CD4-positive, CD25-positive, alpha-beta regulatory T cell (primary cell): ENCODE measurements at regions not wholly inside any gene's neighbourhood (a gene's known extent, or its start where the extent isn't known, plus 50 kb on each side); places are given as distances from the start of the nearest gene placed in this dataset.

Source experiments
- ATAC-seq, 2 donors: fragments of 150-1000 bp; cut with Tn5 transposase; one replicate each; pipeline ENCODE4 v1.10.0; 2021; ENCODE audit warnings: low read depth in 2 of 2, moderate number of reproducible peaks in 2 of 2, moderate library complexity in 1 of 2
- DNase-seq, 3 donors: peaks; one replicate each; pipeline versions ENCODE4 v3.0.0 to v3.0.0-alpha.2; 2012 to 2022; ENCODE audit warnings: mixed read lengths in 1 of 3
- H3K27ac ChIP-seq: one replicate; pipeline ENCODE4 v1.7.0; 2013; ENCODE audit warnings: mild to moderate bottlenecking, low read length; ENCODE audit not compliant: insufficient read depth, poor library complexity, severe bottlenecking
- H3K27me3 ChIP-seq: one replicate; pipeline ENCODE4 v1.7.0; 2013; ENCODE audit warnings: low read length; ENCODE audit not compliant: control insufficient read depth, insufficient read depth
- H3K36me3 ChIP-seq: one replicate; pipeline ENCODE4 v1.7.0; 2013; ENCODE audit warnings: mild to moderate bottlenecking, low read length, moderate library complexity; ENCODE audit not compliant: control insufficient read depth, insufficient read depth
- H3K4me1 ChIP-seq: 2 replicates; pipeline ENCODE4 v1.7.0; 2013; ENCODE audit warnings: mild to moderate bottlenecking, low read length; ENCODE audit not compliant: insufficient read depth, control insufficient read depth, poor library complexity, severe bottlenecking
- H3K4me3 ChIP-seq: one replicate; pipeline ENCODE4 v1.7.0; 2013; ENCODE audit warnings: low read depth, mild to moderate bottlenecking, low read length, moderate library complexity
- H3K9me3 ChIP-seq, 2 experiments: 1 replicate in 1 of 2; 2 replicates in 1 of 2; pipeline ENCODE4 v1.7.0; 2013; ENCODE audit warnings: low read length in 2 of 2, mild to moderate bottlenecking in 1 of 2, moderate library complexity in 1 of 2; ENCODE audit not compliant: control insufficient read depth in 2 of 2
- H3K27ac Mint-ChIP-seq, 3 donors: one replicate each; pipeline ENCODE4 v1.8.0; 2020 to 2022; ENCODE audit warnings: mild to moderate bottlenecking in 3 of 3, mixed read lengths in 3 of 3, moderate library complexity in 2 of 3
- H3K27me3 Mint-ChIP-seq: one replicate; pipeline ENCODE4 v1.8.0; 2022; ENCODE audit warnings: mild to moderate bottlenecking, mixed read lengths
- H3K36me3 Mint-ChIP-seq: one replicate; pipeline ENCODE4 v1.8.0; 2020; ENCODE audit warnings: mixed read lengths
- H3K4me1 Mint-ChIP-seq, 4 donors: one replicate each; pipeline ENCODE4 v1.8.0; 2020 to 2022; ENCODE audit warnings: mixed read lengths in 4 of 4, mild to moderate bottlenecking in 1 of 4
- H3K4me3 Mint-ChIP-seq, 4 donors: one replicate each; pipeline ENCODE4 v1.8.0; 2020 to 2022; ENCODE audit warnings: mild to moderate bottlenecking in 4 of 4, mixed read lengths in 4 of 4, moderate library complexity in 3 of 4
- H3K9me3 Mint-ChIP-seq, 7 donors: one replicate each; pipeline ENCODE4 v1.8.0; 2020 to 2022; ENCODE audit warnings: mixed read lengths in 7 of 7, mild to moderate bottlenecking in 3 of 7, moderate library complexity in 2 of 7

DNA sequence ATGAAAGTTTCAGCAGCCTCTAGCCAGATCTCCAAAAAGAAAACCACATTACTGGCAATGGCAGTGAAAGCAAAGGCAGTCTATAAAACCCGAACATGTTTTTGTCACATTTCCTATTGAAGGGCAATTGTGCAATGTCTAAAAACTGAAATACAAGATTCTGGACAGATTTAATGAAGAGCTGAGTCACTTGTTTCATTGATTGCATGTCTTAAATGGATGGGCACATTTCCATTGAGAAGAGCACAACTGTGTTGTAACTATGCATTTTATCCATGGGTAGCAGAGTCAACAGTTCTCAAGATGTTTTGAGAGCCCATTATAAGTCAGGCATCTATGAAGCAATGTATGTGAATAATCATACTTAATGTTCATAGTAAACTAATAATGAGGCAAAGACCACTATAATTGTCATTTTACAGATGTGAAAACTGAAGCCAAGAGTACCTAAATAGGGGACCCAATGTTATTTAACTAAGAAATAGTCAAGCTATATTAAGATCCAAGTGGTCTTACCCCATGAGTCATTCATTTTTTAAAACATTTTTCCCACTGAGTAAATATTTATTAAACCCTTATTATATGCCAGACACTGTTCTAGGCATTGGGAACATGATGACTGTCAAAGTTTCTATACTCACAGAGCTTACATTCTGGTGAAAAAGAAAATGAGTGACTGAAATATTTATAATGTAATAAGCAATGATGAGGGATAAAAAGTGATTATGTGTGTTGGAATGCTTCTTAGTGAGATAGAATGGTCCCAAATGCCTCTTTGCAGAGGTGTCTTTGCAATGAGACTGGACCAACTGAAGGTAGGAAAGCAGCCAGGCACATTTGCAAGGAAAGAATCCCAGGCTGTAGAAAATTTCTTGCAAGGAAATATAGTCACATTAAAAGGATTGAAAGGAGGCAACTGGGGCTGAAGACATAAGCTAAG, 818.9 kb upstream of the ACVR2A start:
- H3K9me3 Mint-ChIP-seq = peaks cover 0 to 16% (median 6%) of the 10 kb centered on the region in 7 donors
- Histone ChIP-seq H3K27ac (no peak overlapping the region), H3K9me3 (peaks cover 2 to 5% of the 10 kb centered on the region in 2 experiments), H3K36me3 (no peaks in the 10 kb centered on the region), H3K4me3 (no peak overlapping the region), H3K4me1 (no peaks in the 10 kb centered on the region), H3K27me3 (no peaks in the 10 kb centered on the region)
- ATAC-seq (no peak), DNase-seq (no peak)
- H3K36me3 Mint-ChIP-seq = no peaks in the 10 kb centered on the region
- no peak overlapping the region for H3K4me3 Mint-ChIP-seq
- H3K27ac Mint-ChIP-seq = no peak overlapping the region
- no peaks in the 10 kb centered on the region for H3K27me3 Mint-ChIP-seq
- no peaks in the 10 kb centered on the region for H3K4me1 Mint-ChIP-seq

- H3K4me1 ChIP-seq = no peaks in the 10 kb centered on the region
- no peaks in the 10 kb centered on the region for H3K36me3 ChIP-seq
- H3K27me3 Mint-ChIP-seq = peaks cover 4% of the 10 kb centered on the region
- peaks cover 0 to 13% (median 3%) of the 10 kb centered on the region in 7 donors for H3K9me3 Mint-ChIP-seq
- no peak for DNase-seq
- peaks cover 2 to 5% of the 10 kb centered on the region in 2 experiments for H3K9me3 ChIP-seq
- no peak for ATAC-seq
- H3K36me3 Mint-ChIP-seq = no peaks in the 10 kb centered on the region
- no peak overlapping the region for H3K4me3 Mint-ChIP-seq
- no peak overlapping the region for H3K4me3 ChIP-seq
- no peaks in the 10 kb centered on the region for H3K27me3 ChIP-seq
- no peak overlapping the region for H3K27ac Mint-ChIP-seq
- H3K4me1 Mint-ChIP-seq = no peaks in the 10 kb centered on the region
- no peak overlapping the region for H3K27ac ChIP-seq
Measured at GRCh38 chr2:147019311-147019710, 825.5 kb upstream of the ACVR2A start.

- Histone ChIP-seq H3K9me3 (peaks cover 2 to 5% of the 10 kb centered on the region in 2 experiments), H3K4me3 (no peak overlapping the region)
Measured at GRCh38 chr2:147017951-147018645, 826.7 kb upstream of the ACVR2A start.

DNA sequence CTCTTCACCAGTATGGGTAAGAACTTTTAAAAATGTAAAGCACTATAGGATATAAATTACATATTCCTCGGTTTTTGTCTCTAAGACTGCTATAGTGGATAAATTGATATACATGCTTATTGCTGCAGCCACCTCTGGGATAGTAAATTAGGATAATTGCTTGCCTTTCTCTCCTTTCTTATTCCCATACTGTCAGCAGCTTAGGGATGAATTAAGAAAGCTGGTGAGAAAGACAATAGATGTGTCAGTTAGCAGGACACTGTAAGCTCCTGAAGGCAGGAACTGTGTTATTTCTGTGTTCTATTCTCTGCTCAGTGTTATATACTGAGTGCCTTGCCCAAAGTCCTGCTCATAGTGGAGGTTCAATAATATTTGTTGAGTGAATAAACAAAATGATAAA, 828.6 kb upstream of the ACVR2A start:
- Histone ChIP-seq H3K4me1 (no peaks in the 10 kb centered on the region), H3K9me3 (no peaks in the 10 kb centered on the region), H3K4me3 (no peak overlapping the region), H3K36me3 (no peaks in the 10 kb centered on the region), H3K27me3 (no peaks in the 10 kb centered on the region), H3K27ac (no peak overlapping the region)
- ATAC-seq = no peak
- no peak for DNase-seq
- Mint-ChIP-seq H3K27me3 (peaks cover 8% of the 10 kb centered on the region), H3K4me3 (no peak overlapping the region), H3K27ac (no peak overlapping the region), H3K9me3 (peaks cover 0 to 4% (median 0%) of the 10 kb centered on the region in 7 donors), H3K4me1 (no peaks in the 10 kb centered on the region), H3K36me3 (no peaks in the 10 kb centered on the region)

More at GRCh38 chr2:147017951-147018645, 826.7 kb upstream of the ACVR2A start:
- H3K4me1 ChIP-seq = no peaks in the 10 kb centered on the region
- Mint-ChIP-seq H3K4me1 (no peaks in the 10 kb centered on the region), H3K27me3 (peaks cover 4% of the 10 kb centered on the region), H3K9me3 (peaks cover 0 to 11% (median 3%) of the 10 kb centered on the region in 7 donors), H3K27ac (no peak overlapping the region), H3K36me3 (no peaks in the 10 kb centered on the region), H3K4me3 (peak overlapping the region in 1 of 4 donors; percentile 77)
- no peak overlapping the region for H3K27ac ChIP-seq
- ATAC-seq = no peak
- DNase-seq = no peak
- H3K36me3 ChIP-seq = no peaks in the 10 kb centered on the region
- H3K27me3 ChIP-seq = no peaks in the 10 kb centered on the region

GRCh38 chr2:147015591-147015990, 829.2 kb upstream of the ACVR2A start:
- DNase-seq (no peak), ATAC-seq (no peak)
- H3K27me3 Mint-ChIP-seq = peaks cover 8% of the 10 kb centered on the region

DNA sequence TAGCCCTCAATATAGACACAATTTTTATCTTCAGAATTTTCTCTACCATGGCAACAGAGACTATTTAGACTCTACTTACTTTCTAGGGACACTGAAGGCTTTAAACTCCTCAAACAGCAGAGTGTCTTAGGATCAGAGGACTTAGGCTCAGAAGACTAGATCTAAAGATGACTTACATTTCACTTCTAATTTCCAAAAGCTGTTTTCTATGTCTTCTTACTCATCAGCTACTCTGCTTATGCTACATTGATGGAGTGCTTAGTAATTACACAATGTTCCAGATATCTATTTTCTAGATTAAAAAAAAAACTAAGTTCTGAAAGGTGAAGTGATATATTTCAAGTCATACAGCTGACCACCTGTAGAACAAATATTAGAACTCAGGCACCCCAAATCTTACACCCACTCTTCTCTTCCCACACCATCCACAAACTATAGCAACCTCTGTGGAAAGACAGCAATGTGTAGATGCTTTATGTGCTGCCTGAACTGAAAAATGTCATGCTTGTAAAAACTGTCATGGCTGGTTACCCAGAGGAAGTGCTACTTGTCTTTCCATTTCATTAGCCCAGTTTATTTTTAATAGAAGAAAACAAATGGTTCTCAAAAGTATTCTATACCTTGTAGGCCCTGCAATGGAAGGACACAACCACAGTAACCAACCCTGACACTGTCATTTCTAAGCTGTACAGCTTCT, 831.0 kb upstream of the ACVR2A start:
- no peaks in the 10 kb centered on the region for H3K4me1 Mint-ChIP-seq
- Histone ChIP-seq H3K27me3 (no peaks in the 10 kb centered on the region), H3K4me1 (no peaks in the 10 kb centered on the region), H3K27ac (no peak overlapping the region), H3K9me3 (no peaks in the 10 kb centered on the region), H3K36me3 (no peaks in the 10 kb centered on the region), H3K4me3 (no peak overlapping the region)
- no peak overlapping the region for H3K4me3 Mint-ChIP-seq
- peaks cover 8% of the 10 kb centered on the region for H3K27me3 Mint-ChIP-seq
- DNase-seq (no peak), ATAC-seq (no peak)
- no peak overlapping the region for H3K27ac Mint-ChIP-seq
- no peaks in the 10 kb centered on the region for H3K36me3 Mint-ChIP-seq
- peaks cover 0 to 1% (median 0%) of the 10 kb centered on the region in 7 donors for H3K9me3 Mint-ChIP-seq

More at GRCh38 chr2:147015591-147015990, 829.2 kb upstream of the ACVR2A start:
- H3K36me3 ChIP-seq = no peaks in the 10 kb centered on the region
- no peak overlapping the region for H3K4me3 ChIP-seq
- Mint-ChIP-seq H3K27ac (no peak overlapping the region), H3K4me3 (no peak overlapping the region), H3K4me1 (no peaks in the 10 kb centered on the region), H3K9me3 (peaks cover 0 to 4% (median 0%) of the 10 kb centered on the region in 7 donors), H3K36me3 (no peaks in the 10 kb centered on the region)
- no peaks in the 10 kb centered on the region for H3K27me3 ChIP-seq
- H3K4me1 ChIP-seq = no peaks in the 10 kb centered on the region
- H3K27ac ChIP-seq = no peak overlapping the region
- H3K9me3 ChIP-seq = no peaks in the 10 kb centered on the region

DNA sequence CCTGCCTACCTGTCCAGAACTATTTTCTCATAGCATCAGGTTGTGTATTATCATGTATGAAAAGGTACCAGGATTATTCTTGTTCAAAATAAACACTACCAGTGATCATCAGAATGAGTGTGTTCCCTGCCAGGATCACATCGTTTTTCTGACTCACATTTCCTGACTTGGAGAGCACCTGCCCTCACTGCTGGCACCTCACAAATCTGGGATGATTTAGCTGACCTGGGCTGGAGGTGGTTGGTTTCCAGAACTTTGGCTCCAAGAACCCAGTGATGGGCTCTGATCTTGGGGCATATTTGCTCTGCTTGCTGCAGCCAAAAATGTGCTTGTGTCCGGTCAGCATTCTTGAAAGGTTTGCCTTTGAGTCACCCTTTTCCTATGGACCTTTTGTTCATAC, 836.3 kb upstream of the ACVR2A start:
- no peak for DNase-seq
- H3K4me1 ChIP-seq = no peaks in the 10 kb centered on the region
- no peaks in the 10 kb centered on the region for H3K27me3 ChIP-seq
- ATAC-seq = no peak
- H3K9me3 Mint-ChIP-seq = peaks cover 0 to under 1% (median 0%) of the 10 kb centered on the region in 7 donors
- peaks cover 4% of the 10 kb centered on the region for H3K27me3 Mint-ChIP-seq
- no peaks in the 10 kb centered on the region for H3K9me3 ChIP-seq
- no peaks in the 10 kb centered on the region for H3K4me1 Mint-ChIP-seq
- H3K4me3 Mint-ChIP-seq = no peak overlapping the region
- no peak overlapping the region for H3K4me3 ChIP-seq
- H3K27ac Mint-ChIP-seq = no peak overlapping the region
- H3K27ac ChIP-seq = no peak overlapping the region
- no peaks in the 10 kb centered on the region for H3K36me3 ChIP-seq
- no peaks in the 10 kb centered on the region for H3K36me3 Mint-ChIP-seq
